HG03139 (cell line): ENCODE measurements at regions not wholly inside any gene's neighbourhood (a gene's known extent, or its start where the extent isn't known, plus 50 kb on each side); places are given as distances from the start of the nearest gene placed in this dataset.
"Not testable (repeated sequence)": the region's sequence is repeated elsewhere in the genome, so short reads cannot be mapped to it uniquely, and the experiment has no call there.

ENCODE experiments used
- ATAC-seq: cut with Tn5 transposase; IDR thresholded peaks from one replicate; pipeline ENCODE4 v1.9.1; 2021; ENCODE audit not compliant: unreplicated experiment

DNA sequence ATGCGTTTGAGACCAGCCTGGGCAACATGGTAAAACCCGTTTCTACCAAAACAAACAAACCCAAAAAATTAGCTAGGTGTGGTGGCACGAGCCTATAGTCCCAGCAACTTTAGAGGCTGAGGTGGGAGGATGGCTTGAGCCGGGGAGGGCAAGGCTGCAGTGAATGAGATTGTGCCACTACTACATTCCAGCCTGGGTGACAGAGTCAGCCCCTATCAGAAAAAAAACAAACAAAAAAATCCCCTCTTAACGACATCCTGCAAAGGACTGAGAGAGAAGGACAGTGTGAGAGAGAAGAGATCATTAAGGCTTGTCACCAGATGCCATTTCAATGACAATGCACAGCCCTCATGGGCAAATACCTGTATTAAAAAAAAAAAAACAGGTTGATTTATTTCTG lies 266.7 kb upstream of the ATP10A start:
- ATAC-seq, result no peak

DNA sequence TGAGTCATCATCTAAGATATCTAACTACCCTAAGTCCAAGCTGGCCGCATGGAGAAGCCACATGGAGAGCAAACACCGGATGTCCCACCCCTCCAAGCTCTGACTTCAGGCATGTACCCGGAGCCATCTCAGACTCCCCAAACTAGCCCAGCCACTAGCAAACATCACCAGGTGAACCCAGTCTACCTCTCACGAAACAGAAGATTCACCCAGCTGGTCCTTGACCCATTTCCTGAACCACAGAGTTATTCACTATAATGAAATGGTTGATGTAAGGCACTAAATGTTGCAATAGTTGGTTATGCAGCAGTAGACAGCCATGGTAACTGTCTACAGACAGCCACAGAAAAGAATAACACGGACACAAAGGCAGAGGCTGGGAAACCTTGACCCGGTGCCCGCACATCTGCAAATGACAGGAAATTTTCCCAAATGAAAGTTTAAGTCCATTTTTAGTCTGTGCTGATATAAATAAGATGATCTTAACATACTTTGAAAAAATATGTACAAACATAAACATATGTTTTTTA lies 265.5 kb upstream of the ATP10A start:
- ATAC-seq, result no peak

DNA sequence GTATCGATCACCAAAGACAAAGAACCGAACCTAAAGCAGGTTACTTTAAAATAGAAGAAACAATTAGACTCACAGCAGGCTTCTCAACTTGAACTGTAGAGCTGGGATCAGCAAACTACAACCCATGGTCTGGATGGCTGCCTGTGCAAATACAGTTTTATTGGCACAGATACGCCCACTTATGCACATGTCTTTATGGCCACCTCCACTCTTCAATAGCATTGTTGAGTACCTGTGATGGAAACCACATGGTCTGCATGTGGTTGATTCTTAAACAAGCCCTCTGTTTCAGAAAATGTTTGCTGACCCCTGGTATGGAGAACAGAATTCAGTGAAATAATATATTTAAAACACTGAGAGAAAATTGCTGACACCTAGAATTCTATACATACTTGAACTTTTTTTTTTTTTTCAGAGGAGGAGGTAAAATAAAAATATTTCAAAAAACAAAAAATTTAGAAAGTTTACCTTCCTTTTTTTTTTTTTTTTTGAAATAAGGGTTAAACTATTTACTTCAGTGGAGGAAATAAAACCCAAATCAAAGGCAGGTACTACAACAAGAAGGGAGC lies 263.8 kb upstream of the ATP10A start:
- no peak for ATAC-seq

GRCh38 chr15:26126070-26126469 lies 262.9 kb upstream of the ATP10A start:
- no peak for ATAC-seq

GRCh38 chr15:26125664-26126063 lies 262.5 kb upstream of the ATP10A start:
- ATAC-seq, result no peak

- no peak for ATAC-seq
Observed at GRCh38 chr15:26119322-26119721, 256.2 kb upstream of the ATP10A start.

DNA sequence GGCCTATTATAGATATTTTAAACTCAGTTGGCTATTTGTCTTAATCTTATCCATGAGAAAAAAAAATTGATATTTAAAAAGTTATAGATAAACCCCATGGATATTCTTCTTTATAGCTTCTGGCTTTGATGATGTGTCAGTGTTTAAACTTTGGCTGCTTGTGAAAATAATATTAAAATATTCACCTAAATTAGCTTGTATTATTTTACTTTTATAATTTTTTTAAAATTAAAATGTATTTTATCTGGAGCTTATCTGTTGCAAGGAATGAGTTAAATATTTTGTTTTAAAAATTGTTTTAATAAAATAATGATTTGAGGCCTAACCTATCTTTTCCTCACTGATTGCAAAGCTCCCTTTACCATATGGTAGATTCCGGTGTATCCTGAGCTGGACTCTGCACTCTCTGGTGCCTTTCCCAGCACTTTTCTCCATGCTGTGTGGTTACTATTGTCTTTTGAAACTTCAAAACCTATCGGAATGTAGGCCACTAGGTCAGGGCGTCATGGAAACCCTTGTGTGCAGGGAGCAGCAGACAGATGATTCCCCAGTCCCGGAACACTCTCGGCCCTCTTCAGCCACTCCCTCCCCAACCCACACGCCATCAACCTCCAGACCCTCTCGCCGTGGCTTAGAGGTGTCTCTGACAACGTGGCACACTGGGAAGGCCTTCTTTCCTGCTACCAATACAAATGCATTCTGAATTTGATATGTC lies 252.3 kb upstream of the ATP10A start:
- no peak for ATAC-seq

DNA sequence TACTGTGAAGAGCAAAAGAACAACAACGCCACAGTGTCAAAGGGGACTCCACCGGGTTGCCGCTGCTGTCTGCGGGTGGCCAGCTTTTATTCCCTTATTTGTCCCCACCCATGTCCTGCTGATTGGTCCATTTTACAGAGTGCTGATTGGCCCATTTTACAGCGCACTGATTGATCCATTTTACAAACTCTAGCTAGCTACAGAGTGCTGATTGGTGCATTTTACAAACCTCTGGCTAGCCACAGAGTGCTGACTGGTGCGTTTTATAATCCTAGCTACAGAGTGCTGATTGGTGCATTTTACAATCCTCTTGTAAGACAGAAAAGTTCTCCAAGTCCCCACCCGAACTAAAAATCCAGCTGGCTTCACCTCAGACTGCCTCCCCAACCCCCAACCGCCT lies 251.0 kb upstream of the ATP10A start:
- ATAC-seq, result not testable (repeated sequence)

- no peak for ATAC-seq
Observed at GRCh38 chr15:26113296-26113695, 250.2 kb upstream of the ATP10A start.

- no peak for ATAC-seq
Observed at GRCh38 chr15:26109203-26109602, 246.1 kb upstream of the ATP10A start.

DNA sequence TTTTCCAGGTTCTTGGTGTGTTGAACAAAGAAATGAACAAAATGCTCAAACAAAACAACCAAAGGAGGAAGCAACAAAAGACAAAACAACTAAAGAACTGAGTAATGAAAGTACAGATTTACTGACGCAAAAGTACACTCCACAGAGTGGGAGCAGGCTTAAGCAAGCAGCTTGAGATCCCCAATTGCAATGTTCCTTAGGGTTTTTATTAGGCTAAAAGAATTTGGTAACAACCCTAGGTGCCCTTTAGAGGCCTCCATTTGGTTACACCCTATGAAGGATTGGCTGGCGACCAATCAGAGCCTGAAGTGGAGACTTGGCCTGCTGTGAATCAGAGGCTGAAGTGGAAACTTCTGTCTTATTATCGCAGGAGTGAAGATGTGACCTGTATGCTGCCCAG lies 243.4 kb upstream of the ATP10A start:
- no peak for ATAC-seq

DNA sequence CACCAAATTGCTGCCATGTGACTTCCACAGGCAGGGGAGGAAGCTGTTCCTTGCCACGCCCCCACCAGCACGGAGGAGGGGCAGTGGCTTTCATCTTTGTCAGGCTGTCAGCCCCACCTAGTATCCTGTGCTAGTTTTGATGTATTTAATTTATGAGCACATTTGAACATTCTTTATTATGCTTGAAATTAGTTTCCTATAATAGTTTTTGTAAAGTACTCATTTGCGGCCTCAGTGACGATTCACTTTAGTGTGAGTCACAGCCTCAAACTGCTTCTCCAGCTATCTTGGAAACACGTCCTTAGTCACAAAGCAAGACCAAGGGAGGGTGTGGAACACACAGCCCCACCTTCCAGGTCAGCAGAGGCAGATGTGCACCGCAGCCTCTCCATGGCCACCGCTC lies 239.9 kb upstream of the ATP10A start:
- no peak for ATAC-seq

GRCh38 chr15:26102365-26102764 lies 239.2 kb upstream of the ATP10A start:
- ATAC-seq, result no peak

- ATAC-seq, result no peak
Observed at GRCh38 chr15:26101443-26101842, 238.3 kb upstream of the ATP10A start.

DNA sequence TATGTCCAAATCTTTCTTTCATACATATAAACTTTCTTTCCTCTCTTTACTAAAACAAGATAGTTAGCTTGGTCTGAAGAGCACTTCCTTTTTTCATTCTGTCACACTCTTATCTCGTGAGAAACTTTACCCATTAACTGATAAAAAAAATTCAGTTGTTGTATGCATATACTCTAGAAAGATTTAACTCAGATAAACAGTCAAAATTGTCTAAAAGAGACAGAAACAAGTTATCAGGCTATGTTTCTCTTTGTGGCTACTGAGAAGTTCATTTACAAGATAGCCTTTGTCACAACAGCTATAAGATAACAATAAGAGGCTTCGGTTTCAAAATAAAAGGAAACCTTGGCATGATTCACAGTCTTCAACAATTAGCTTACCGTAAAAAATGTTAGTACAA lies 235.7 kb upstream of the ATP10A start:
- ATAC-seq, result no peak

DNA sequence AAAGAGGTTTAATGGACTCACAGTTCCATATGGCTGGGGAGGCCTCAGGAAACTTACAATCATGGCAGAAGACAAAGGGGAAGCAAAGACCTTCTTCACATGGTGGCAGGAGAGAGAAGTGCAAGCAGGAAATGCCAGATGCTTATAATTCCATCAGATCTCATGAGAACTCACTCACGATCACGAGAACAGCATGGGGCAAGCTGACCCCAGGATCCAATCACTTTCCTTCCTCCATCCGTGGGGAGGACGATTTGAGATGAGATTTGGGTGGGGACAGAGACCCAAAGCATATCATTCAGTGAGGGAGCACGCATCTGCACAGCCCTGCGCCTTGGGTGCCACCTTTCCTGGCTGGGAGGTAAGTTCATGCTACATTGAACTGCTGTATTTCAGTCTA lies 234.1 kb upstream of the ATP10A start:
- no peak for ATAC-seq

DNA sequence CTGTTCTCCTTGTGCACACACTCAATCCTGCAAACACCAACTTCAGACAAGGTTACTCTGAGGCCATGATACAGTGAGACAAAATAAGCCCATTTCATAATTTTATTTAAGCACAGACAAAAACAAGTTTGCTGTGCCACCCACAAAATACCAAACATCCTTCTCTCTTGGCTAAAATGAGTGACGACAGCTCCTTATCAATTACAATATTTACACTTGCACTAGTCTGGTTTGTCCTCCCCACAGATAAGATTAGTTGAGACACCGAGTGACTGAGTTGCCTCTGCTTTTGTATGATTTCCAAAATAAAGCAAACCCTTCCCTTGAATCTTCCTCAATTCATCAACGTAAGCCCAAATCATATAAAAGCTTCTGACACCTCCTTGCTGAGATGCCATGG lies 233.5 kb upstream of the ATP10A start:
- ATAC-seq, result no peak

DNA sequence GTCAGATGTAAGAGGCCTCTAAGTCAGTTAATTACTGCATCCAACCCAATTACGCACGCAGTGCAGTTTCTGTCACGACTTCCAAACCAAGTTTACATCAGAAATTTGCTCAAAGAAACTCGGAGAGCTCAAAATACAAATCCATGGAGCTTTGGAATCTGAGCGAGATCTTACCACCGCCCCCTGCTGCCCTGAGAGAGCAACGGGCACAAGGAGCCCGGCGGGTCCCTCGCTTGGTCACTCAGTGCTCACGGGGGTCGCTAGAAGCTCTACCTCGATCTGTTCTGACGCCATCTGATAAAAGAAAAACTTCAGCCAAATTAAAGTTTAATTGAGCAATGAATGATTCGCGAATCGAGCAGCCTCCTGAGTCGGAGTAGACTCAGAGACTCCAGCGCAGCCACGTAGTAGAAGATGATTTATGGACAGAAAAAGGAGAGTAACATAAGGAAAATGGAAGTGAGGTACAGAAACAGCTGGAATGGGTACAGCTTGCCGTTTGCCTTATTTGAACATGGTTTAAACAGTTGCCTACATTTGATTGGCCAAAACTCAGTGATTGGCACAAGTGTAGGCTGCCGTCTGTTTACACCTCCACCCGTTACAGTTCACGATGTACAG lies 232.7 kb upstream of the ATP10A start:
- ATAC-seq, result no peak

- ATAC-seq, result no peak
Observed at GRCh38 chr15:26091184-26091583, 228.1 kb upstream of the ATP10A start.

DNA sequence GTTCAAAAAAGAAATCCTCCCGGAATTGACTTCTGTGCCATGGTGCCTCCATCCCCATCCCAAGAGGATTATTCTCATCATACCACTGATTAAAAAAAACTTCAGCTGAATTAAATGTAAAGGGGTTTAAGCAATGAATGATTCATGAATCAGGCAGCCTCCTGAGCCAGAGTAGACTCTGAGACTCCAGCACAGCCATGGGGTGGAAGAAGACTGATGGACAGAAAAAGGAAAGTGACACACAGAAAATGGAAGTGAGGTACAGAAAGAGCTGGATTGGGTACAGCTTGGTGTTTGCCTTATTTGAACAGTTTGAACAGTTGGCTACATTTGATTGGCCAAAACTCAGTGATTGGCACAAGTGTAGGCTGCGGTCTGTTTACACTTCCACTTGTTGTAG lies 224.8 kb upstream of the ATP10A start:
- ATAC-seq, result no peak

- ATAC-seq, result no peak
Observed at GRCh38 chr15:26087395-26087794, 224.3 kb upstream of the ATP10A start.

DNA sequence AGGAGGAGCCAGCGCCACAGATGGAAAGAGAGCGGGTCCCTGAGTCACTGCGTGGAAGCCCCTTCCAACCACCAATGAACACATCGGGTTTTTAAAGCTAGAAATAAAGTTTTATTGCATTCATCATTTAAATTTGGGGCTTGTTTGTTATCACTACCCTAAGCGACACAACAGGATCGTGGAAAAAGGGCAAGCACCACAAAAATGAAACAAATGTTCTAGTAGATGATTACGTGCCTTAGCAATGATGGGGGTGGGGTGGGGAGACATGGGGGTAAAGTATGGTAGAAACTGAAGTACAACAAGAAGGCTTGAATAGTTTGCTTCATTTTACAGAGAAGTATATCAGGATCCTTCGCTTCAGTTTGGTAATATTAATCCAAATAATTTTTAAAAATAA lies 221.6 kb upstream of the ATP10A start:
- ATAC-seq, result no peak
